Nephron (organoid): ENCODE measurements at regions not wholly inside any gene's neighbourhood (a gene's known extent, or its start where the extent isn't known, plus 50 kb on each side); places are given as distances from the start of the nearest gene placed in this dataset.

ENCODE experiments used
- H3K27ac Mint-ChIP-seq, 3 experiments: 2 replicates each; pipeline ENCODE4 v1.8.0; 2020; ENCODE audit warnings: mixed read lengths in 3 of 3, mild to moderate bottlenecking in 2 of 3, moderate library complexity in 1 of 3
- H3K27me3 Mint-ChIP-seq: 2 replicates; pipeline ENCODE4 v1.8.0; 2021; ENCODE audit warnings: low read depth, mild to moderate bottlenecking, moderate library complexity, mixed read lengths
- H3K36me3 Mint-ChIP-seq: 2 replicates; pipeline ENCODE4 v1.8.0; 2020; ENCODE audit warnings: low read depth, mixed read lengths
- H3K4me1 Mint-ChIP-seq: 2 replicates; pipeline ENCODE4 v1.8.0; 2020; ENCODE audit warnings: mixed read lengths
- H3K4me3 Mint-ChIP-seq, 3 experiments: 2 replicates each; pipeline ENCODE4 v1.8.0; 2020; ENCODE audit warnings: mild to moderate bottlenecking in 3 of 3, mixed read lengths in 3 of 3, moderate library complexity in 2 of 3
- H3K9me3 Mint-ChIP-seq: 2 replicates; pipeline ENCODE4 v1.8.0; 2020; ENCODE audit warnings: mixed read lengths
- CTCF ChIP-seq, 3 experiments: fragments of 200-600 bp; sonication (generic); IDR thresholded peaks; one replicate each; pipeline ENCODE4 v1.5.0; 2021; ENCODE audit warnings: antibody characterized with exemption in 3 of 3; ENCODE audit not compliant: unreplicated experiment in 3 of 3

GRCh38 chr20:60288945-60289344 is 330.7 kb downstream of the CDH26 start:
- peaks cover 9% of the 10 kb centered on the region for H3K4me1 Mint-ChIP-seq
- peaks cover 45% of the 10 kb centered on the region for H3K9me3 Mint-ChIP-seq
- no peak overlapping the region for H3K27ac Mint-ChIP-seq
- no peak overlapping the region for H3K4me3 Mint-ChIP-seq
- no peaks in the 10 kb centered on the region for H3K27me3 Mint-ChIP-seq
- H3K36me3 Mint-ChIP-seq = peaks cover 3% of the 10 kb centered on the region
- no peak for TF ChIP-seq CTCF (IDR thresholded peaks at IDR 0.05; ENCODE audit: unreplicated experiment in 3 of 3)

DNA sequence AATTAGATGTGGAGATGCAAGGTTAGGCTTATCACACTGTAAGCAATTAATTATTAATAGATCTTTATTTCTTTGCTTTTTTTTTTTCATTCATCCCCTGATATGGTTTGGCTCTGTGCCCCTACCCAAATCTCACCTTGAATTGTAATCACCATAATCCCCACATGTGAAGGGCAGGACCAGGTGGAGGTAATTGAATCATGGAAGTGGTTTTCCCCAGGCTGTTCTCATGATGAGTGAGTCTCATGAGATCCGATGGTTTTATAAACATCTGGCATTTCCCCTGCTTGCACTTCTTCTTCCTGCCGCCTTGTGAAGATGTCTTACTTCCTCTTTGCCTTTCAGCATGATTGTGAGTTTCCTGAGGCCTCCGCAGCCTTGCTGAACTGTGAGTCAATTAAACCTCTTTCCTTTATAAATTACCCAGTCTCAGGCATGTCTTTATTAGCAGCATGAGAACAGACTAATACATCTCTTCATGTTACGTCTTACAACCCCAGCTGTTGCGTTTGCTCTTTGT is 333.8 kb downstream of the CDH26 start:
- Mint-ChIP-seq H3K4me3 (no peak overlapping the region), H3K4me1 (peaks cover 9% of the 10 kb centered on the region), H3K9me3 (peaks cover 28% of the 10 kb centered on the region), H3K27ac (peak overlapping the region in 1 of 3 experiments; percentile 10), H3K27me3 (peaks cover 10% of the 10 kb centered on the region), H3K36me3 (peaks cover 3% of the 10 kb centered on the region)
- no peak for TF ChIP-seq CTCF (IDR thresholded peaks at IDR 0.05; ENCODE audit: unreplicated experiment in 3 of 3)

DNA sequence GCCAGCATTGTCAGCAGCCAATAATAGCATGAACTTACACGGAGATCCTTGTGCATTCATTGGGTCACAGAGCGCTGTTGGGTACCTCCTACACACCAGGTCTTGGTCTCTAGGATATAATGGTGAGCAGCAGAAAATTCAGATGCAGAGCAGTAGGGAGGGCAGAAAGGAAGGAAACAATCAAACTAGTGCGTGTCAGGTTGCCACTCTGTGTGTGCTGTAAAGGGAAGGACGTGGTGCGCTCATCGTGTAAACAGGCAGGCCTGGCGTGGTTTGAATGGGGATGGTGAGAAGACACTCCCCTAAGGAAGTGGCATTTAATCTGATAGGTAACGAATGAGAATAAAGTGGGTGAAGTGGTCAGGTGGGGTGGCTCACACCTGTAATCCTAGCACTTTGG is 336.4 kb downstream of the CDH26 start:
- H3K36me3 Mint-ChIP-seq = peaks cover 3% of the 10 kb centered on the region
- no peak overlapping the region for H3K27ac Mint-ChIP-seq
- H3K9me3 Mint-ChIP-seq = peaks cover 16% of the 10 kb centered on the region
- H3K27me3 Mint-ChIP-seq = peaks cover 10% of the 10 kb centered on the region
- H3K4me1 Mint-ChIP-seq = peaks cover 9% of the 10 kb centered on the region
- no peak overlapping the region for H3K4me3 Mint-ChIP-seq
- no peak for TF ChIP-seq CTCF (IDR thresholded peaks at IDR 0.05; ENCODE audit: unreplicated experiment in 3 of 3)

DNA sequence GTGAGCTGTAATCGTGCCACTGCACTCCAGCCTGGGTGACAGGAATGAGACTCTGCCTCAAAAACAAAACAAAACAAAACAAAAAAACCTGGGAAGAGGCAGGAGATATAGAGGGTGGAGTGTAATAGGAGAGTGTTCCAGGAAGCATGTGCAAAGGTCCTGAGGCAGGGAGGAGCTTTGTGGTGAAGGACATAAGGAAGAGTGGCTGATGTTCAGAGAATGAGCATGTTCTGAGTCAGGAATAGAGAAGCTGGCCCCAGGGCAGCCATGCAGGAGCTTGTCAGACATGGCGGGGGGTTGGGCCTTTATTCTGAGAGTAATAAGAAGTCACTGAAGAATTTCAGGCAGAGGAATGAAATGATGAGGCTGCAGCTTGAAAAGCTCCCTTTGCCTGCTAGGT is 337.0 kb downstream of the CDH26 start:
- peaks cover 15% of the 10 kb centered on the region for H3K9me3 Mint-ChIP-seq
- H3K27ac Mint-ChIP-seq = no peak overlapping the region
- no peak for TF ChIP-seq CTCF (IDR thresholded peaks at IDR 0.05; ENCODE audit: unreplicated experiment in 3 of 3)
- H3K4me1 Mint-ChIP-seq = peaks cover 9% of the 10 kb centered on the region
- peaks cover 10% of the 10 kb centered on the region for H3K27me3 Mint-ChIP-seq
- H3K36me3 Mint-ChIP-seq = peaks cover 3% of the 10 kb centered on the region
- no peak overlapping the region for H3K4me3 Mint-ChIP-seq

DNA sequence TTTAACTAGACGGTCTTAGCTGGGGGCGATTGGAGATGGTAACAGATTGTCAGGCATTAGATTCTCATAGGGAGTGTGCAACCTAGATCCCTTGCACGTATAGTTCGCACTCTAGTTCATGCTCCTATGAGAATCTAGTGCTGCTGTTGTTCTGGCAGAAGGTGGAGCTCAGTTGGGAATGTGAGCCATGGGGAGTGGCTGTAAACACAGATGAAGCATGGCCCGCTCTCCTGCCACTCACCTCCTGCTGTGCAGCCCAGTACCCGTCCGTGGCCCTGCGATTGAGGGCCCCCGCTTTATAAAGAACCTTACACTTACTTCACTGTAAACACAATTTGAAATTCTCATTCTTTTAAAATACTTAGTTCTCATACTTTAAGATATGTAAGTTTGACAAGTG is 339.4 kb downstream of the CDH26 start:
- Mint-ChIP-seq H3K4me3 (no peak overlapping the region), H3K27me3 (peaks cover 10% of the 10 kb centered on the region), H3K9me3 (no peaks in the 10 kb centered on the region), H3K4me1 (peaks cover 2% of the 10 kb centered on the region), H3K36me3 (no peaks in the 10 kb centered on the region), H3K27ac (no peak overlapping the region)
- no peak for TF ChIP-seq CTCF (IDR thresholded peaks at IDR 0.05; ENCODE audit: unreplicated experiment in 3 of 3)

DNA sequence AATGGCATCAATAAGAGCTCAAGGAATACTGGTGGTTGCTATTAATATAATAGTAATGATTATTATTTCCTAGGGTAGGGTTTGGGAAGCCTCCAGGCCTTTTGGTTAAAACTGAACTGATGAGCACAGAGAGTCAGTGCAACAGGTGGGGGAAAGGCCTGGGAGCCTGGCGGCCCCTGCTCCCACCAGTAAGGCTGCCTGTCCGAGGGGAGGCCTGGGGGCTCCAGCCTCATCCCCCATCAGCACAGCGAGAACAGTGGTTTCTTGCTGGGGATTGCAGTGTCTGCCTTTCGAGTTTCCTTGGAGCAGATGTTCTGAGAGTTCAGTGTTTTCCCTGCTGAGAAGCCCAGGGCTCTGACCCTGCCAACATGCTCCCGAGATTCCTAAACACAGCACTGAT is 340.4 kb downstream of the CDH26 start:
- Mint-ChIP-seq H3K9me3 (no peaks in the 10 kb centered on the region), H3K4me1 (no peaks in the 10 kb centered on the region), H3K27ac (no peak overlapping the region), H3K4me3 (no peak overlapping the region), H3K27me3 (peaks cover 10% of the 10 kb centered on the region), H3K36me3 (no peaks in the 10 kb centered on the region)
- no peak for TF ChIP-seq CTCF (IDR thresholded peaks at IDR 0.05; ENCODE audit: unreplicated experiment in 3 of 3)
